ENCODE measurements at regions not wholly inside any gene's neighbourhood (a gene's known extent, or its start where the extent isn't known, plus 50 kb on each side); places are given as distances from the start of the nearest gene placed in this dataset.

DNA sequence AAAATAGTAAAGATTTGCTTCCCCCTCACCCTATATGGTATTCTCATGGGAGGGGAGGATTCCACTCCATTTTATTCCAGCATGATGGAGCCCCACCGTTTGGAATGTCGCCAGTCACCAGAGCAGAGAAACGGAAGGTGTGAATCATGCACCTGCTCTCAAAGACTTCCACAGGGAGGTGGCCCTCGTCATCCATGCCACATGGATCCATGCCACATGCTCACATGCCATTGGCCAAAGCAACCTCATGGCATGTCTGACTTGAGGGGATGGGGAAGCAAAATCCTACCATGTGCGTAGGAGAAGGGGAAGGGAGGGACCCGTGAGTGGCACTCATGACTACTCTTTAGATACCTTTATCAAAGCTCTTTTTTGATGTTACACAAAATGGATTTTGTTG lies 256.0 kb downstream of the SKAP2 start:
- TF ChIP-seq, protein P1, sequence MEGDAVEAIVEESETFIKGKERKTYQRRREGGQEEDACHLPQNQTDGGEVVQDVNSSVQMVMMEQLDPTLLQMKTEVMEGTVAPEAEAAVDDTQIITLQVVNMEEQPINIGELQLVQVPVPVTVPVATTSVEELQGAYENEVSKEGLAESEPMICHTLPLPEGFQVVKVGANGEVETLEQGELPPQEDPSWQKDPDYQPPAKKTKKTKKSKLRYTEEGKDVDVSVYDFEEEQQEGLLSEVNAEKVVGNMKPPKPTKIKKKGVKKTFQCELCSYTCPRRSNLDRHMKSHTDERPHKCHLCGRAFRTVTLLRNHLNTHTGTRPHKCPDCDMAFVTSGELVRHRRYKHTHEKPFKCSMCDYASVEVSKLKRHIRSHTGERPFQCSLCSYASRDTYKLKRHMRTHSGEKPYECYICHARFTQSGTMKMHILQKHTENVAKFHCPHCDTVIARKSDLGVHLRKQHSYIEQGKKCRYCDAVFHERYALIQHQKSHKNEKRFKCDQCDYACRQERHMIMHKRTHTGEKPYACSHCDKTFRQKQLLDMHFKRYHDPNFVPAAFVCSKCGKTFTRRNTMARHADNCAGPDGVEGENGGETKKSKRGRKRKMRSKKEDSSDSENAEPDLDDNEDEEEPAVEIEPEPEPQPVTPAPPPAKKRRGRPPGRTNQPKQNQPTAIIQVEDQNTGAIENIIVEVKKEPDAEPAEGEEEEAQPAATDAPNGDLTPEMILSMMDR (IDR thresholded peaks at IDR 0.05; ENCODE audit: poor library complexity, severe bottlenecking): no peak
- TF ChIP-seq POLR2AphosphoS5 (IDR thresholded peaks at IDR 0.05) (no peak), EP300 (conservative IDR thresholded peaks at IDR 0.05; ENCODE audit: poor library complexity, severe bottlenecking) (no peak), SMC3 (conservative IDR thresholded peaks at IDR 0.05; ENCODE audit: poor library complexity) (no peak), EZH2 (IDR thresholded peaks at IDR 0.05; ENCODE audit: borderline replicate concordance, insufficient read depth, low read length, poor library complexity, severe bottlenecking) (no peak)
- TF ChIP-seq, protein P2, sequence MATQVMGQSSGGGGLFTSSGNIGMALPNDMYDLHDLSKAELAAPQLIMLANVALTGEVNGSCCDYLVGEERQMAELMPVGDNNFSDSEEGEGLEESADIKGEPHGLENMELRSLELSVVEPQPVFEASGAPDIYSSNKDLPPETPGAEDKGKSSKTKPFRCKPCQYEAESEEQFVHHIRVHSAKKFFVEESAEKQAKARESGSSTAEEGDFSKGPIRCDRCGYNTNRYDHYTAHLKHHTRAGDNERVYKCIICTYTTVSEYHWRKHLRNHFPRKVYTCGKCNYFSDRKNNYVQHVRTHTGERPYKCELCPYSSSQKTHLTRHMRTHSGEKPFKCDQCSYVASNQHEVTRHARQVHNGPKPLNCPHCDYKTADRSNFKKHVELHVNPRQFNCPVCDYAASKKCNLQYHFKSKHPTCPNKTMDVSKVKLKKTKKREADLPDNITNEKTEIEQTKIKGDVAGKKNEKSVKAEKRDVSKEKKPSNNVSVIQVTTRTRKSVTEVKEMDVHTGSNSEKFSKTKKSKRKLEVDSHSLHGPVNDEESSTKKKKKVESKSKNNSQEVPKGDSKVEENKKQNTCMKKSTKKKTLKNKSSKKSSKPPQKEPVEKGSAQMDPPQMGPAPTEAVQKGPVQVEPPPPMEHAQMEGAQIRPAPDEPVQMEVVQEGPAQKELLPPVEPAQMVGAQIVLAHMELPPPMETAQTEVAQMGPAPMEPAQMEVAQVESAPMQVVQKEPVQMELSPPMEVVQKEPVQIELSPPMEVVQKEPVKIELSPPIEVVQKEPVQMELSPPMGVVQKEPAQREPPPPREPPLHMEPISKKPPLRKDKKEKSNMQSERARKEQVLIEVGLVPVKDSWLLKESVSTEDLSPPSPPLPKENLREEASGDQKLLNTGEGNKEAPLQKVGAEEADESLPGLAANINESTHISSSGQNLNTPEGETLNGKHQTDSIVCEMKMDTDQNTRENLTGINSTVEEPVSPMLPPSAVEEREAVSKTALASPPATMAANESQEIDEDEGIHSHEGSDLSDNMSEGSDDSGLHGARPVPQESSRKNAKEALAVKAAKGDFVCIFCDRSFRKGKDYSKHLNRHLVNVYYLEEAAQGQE (IDR thresholded peaks at IDR 0.05; ENCODE audit: borderline replicate concordance): no peak

All from neural cell (in vitro differentiated cells).